Suprapubic skin (tissue), 4 donors: ENCODE measurements at regions not wholly inside any gene's neighbourhood (a gene's known extent, or its start where the extent isn't known, plus 50 kb on each side); places are given as distances from the start of the nearest gene placed in this dataset.

Experiments used
- DNase-seq, 2 donors: peaks; one replicate each; pipeline ENCODE4 v3.0.0-alpha.2; 2019; ENCODE audit warnings: low spot score in 2 of 2
- H3K27ac ChIP-seq: fragments of 200-600 bp; sonication (generic); one replicate; pipeline ENCODE4 v1.5.1; 2019
- H3K27me3 ChIP-seq: fragments of 200-600 bp; sonication (generic); one replicate; pipeline ENCODE4 v1.5.1; 2019
- H3K36me3 ChIP-seq: fragments of 200-600 bp; sonication (generic); one replicate; pipeline ENCODE4 v1.5.1; 2019
- H3K4me1 ChIP-seq: fragments of 200-600 bp; sonication (generic); one replicate; pipeline ENCODE4 v1.5.1; 2019
- H3K4me3 ChIP-seq: fragments of 200-600 bp; sonication (generic); one replicate; pipeline ENCODE4 v1.5.1; 2019; ENCODE audit warnings: mild to moderate bottlenecking
- H3K9me3 ChIP-seq: fragments of 200-600 bp; sonication (generic); one replicate; pipeline ENCODE4 v1.5.1; 2019
- EP300 ChIP-seq: sonication (generic); formaldehyde crosslinking; IDR thresholded peaks from one replicate; pipeline ENCODE4 v1.6.1; 2017; ENCODE audit warnings: antibody characterized with exemption
- POLR2A ChIP-seq, 2 donors: fragments of 450-650 bp; IDR thresholded peaks; one replicate each; pipeline ENCODE4 v1.6.1; 2017; ENCODE audit warnings: antibody characterized with exemption in 2 of 2, mild to moderate bottlenecking in 2 of 2, moderate library complexity in 2 of 2
- POLR2AphosphoS5 ChIP-seq, 3 donors: sonication (generic); formaldehyde crosslinking; IDR thresholded peaks; one replicate each; pipeline ENCODE4 v1.6.1; 2017; ENCODE audit warnings: antibody characterized with exemption in 3 of 3
- WGBS: methylation state at CpG from one replicate; pipeline ENCODE4 v1.1.5; 2018; 5-methylcytosine and 5-hydroxymethylcytosine counted together
- TF ChIP-seq, protein P1 (sequence below), 2 donors: fragments of 200-600 bp in 1 of 2; fragments of 450-650 bp in 1 of 2; sonication (generic) in 1 of 2; IDR thresholded peaks; one replicate each; pipeline ENCODE4 v1.5.1; 2016 to 2019; ENCODE audit warnings: antibody characterized with exemption in 2 of 2, mild to moderate bottlenecking in 1 of 2, moderate library complexity in 1 of 2

DNA sequence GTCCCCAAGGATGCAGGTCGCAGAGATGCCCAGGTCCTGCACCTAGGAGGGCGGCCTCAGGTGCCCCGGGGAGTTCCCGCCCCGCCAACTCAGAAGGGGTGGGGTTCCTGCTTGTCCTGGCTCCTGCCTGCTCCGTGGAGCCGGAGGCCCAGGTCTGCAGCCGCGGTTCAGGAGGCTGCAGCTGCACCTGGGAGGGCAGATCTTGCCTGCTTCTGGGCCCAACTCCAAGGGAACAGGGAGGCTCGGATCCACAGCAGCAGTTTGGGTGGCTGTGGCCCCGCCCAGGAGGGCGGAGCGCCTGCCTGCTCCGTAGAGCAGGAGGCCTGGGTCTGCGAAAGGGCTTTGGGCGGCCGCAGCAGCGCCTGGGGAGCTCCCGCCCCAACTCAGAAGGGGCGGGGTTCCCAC, 108.2 kb upstream of the EGR2 start:
- no peaks in the 10 kb centered on the region for H3K27me3 ChIP-seq
- DNase-seq: no peak
- no peaks in the 10 kb centered on the region for H3K9me3 ChIP-seq
- H3K4me1 ChIP-seq: peaks cover 6% of the 10 kb centered on the region
- H3K4me3 ChIP-seq: no peak overlapping the region
- WGBS: 47% methylated on average over 11 of the region's 20 CpGs
- no peaks in the 10 kb centered on the region for H3K36me3 ChIP-seq
- TF ChIP-seq POLR2AphosphoS5 (IDR thresholded peaks at IDR 0.05): no peak
- TF ChIP-seq POLR2A (IDR thresholded peaks at IDR 0.05): no peak
- TF ChIP-seq, protein P1, sequence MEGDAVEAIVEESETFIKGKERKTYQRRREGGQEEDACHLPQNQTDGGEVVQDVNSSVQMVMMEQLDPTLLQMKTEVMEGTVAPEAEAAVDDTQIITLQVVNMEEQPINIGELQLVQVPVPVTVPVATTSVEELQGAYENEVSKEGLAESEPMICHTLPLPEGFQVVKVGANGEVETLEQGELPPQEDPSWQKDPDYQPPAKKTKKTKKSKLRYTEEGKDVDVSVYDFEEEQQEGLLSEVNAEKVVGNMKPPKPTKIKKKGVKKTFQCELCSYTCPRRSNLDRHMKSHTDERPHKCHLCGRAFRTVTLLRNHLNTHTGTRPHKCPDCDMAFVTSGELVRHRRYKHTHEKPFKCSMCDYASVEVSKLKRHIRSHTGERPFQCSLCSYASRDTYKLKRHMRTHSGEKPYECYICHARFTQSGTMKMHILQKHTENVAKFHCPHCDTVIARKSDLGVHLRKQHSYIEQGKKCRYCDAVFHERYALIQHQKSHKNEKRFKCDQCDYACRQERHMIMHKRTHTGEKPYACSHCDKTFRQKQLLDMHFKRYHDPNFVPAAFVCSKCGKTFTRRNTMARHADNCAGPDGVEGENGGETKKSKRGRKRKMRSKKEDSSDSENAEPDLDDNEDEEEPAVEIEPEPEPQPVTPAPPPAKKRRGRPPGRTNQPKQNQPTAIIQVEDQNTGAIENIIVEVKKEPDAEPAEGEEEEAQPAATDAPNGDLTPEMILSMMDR (IDR thresholded peaks at IDR 0.05): no peak
- no peak for TF ChIP-seq EP300
- no peak overlapping the region for H3K27ac ChIP-seq

DNA sequence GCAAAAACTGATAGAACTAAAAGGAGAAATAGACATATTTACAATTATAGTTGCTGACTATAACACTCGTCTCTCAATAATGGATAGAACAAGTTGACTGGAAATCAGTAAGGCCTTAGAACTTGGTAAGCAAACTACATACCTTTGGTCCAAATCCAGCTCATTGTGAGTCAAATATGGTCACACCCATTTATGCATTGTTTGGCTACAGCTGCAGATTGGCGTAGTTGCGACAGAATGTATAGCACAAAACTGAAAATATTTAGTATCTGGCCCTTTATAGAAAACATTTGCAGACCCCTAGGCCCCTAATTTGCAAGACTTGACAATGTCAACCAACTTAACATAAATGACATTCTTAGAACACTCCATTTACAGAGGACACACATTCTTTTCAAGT, 103.6 kb upstream of the EGR2 start:
- DNase-seq: no peak
- TF ChIP-seq POLR2AphosphoS5 (IDR thresholded peaks at IDR 0.05) (no peak), EP300 (no peak), POLR2A (IDR thresholded peaks at IDR 0.05) (no peak)
- TF ChIP-seq, protein P1 (IDR thresholded peaks at IDR 0.05): no peak
- WGBS: 88% methylated on average over 3 of the region's 3 CpGs
- Histone ChIP-seq H3K27ac (no peak overlapping the region), H3K27me3 (no peaks in the 10 kb centered on the region), H3K36me3 (no peaks in the 10 kb centered on the region), H3K4me3 (no peak overlapping the region), H3K4me1 (peaks cover 17% of the 10 kb centered on the region), H3K9me3 (no peaks in the 10 kb centered on the region)

DNA sequence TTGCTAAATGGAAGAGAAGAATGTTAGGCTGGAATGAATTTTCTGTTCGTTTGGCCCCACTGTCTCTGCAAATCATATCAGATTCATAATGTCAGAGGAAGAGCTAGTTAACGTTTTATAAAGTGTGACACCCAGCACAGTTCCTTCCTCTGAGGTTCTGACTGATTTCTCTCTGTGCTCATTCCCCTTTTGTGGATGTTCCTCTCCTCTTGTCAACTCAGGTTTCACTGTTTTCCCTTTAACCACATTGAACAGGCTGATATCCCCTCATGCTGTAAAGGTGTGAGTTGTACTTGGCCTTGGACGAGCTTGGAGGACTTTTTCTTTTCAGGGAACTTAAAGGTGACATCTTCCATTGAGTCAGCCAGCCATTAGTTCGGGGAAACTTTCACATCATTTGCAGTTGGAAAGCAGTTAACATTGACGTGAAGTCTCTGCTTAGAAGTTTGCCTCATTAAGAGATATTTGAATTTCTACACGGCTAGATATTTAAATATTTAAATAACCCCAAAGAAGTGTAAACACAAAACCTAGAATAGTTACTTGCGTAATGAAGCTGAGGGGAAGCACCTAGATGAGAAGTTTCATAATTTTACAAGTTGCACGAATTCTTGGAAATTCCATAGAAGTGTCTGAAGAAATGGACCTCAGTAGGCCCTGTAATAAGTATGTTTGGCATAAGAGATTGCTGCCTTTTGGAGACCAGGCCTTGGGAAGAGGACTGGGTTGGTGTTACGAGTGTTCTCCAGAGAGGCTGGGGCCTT, 101.5 kb upstream of the EGR2 start:
- no peak for TF ChIP-seq POLR2AphosphoS5 (IDR thresholded peaks at IDR 0.05)
- TF ChIP-seq POLR2A (IDR thresholded peaks at IDR 0.05): no peak
- TF ChIP-seq, protein P1 (IDR thresholded peaks at IDR 0.05): no peak
- TF ChIP-seq EP300: no peak
- Histone ChIP-seq H3K27ac (no peak overlapping the region), H3K27me3 (no peaks in the 10 kb centered on the region), H3K4me3 (no peak overlapping the region), H3K4me1 (peaks cover 10% of the 10 kb centered on the region), H3K9me3 (no peaks in the 10 kb centered on the region), H3K36me3 (no peaks in the 10 kb centered on the region)
- WGBS: 78% methylated on average over 9 of the region's 9 CpGs
- DNase-seq: no peak

GRCh38 chr10:62916141-62916603, 100.0 kb upstream of the EGR2 start:
- Histone ChIP-seq H3K27ac (no peak overlapping the region), H3K9me3 (no peaks in the 10 kb centered on the region), H3K4me1 (peaks cover 10% of the 10 kb centered on the region), H3K27me3 (no peaks in the 10 kb centered on the region), H3K4me3 (no peak overlapping the region), H3K36me3 (no peaks in the 10 kb centered on the region)
- DNase-seq: no peak
- WGBS: 32% methylated on average over 1 of the region's 1 CpG
- no peak for TF ChIP-seq EP300
- TF ChIP-seq POLR2AphosphoS5 (IDR thresholded peaks at IDR 0.05): peak in 2 of 3 donors; percentile 22 to 46
- TF ChIP-seq, protein P1 (IDR thresholded peaks at IDR 0.05): no peak

- Histone ChIP-seq H3K27ac (no peak overlapping the region), H3K9me3 (no peaks in the 10 kb centered on the region), H3K36me3 (no peaks in the 10 kb centered on the region), H3K4me1 (peaks cover 10% of the 10 kb centered on the region), H3K4me3 (no peak overlapping the region), H3K27me3 (no peaks in the 10 kb centered on the region)
- DNase-seq: no peak
- TF ChIP-seq POLR2A (IDR thresholded peaks at IDR 0.05) (no peak), POLR2AphosphoS5 (IDR thresholded peaks at IDR 0.05) (no peak), EP300 (no peak)
- TF ChIP-seq, protein P1 (IDR thresholded peaks at IDR 0.05): no peak
Measured at GRCh38 chr10:62915158-62915557, 99.0 kb upstream of the EGR2 start.
